ENCODE measurements at regions not wholly inside any gene's neighbourhood (a gene's known extent, or its start where the extent isn't known, plus 50 kb on each side); places are given as distances from the start of the nearest gene placed in this dataset.

DNA sequence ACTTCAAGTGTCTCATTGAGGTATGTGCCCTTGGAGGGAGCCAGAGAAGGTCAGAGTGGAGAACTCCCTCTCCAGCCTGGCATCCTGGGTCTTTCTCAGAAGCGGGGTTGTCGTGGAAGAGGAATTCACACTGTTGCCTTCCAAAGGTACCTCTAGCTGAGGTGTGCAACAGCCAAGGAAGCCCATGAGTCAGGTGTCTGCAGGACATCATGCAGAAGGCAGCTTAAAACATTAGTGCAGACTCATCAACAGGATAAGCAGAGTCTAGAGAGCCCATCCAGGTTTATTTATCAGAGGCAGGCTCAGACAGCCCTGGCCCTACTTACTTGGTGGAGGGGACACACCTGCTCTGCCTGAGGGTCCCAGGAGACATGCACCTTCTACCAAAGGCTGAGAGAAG is 95.6 kb upstream of the TPM1 start:
- no peak overlapping the region for H3K4me3 ChIP-seq (ENCODE audit: low read length)
- H3K36me3 ChIP-seq (ENCODE audit: control insufficient read depth, insufficient read depth, low read length), result no peaks in the 10 kb centered on the region
- H3K36me3 Mint-ChIP-seq (ENCODE audit: low read depth), result no peaks in the 10 kb centered on the region
- peaks cover 20% of the 10 kb centered on the region for H3K27me3 Mint-ChIP-seq (ENCODE audit: insufficient read depth)
- WGBS, 2 experiments (ENCODE audit: insufficient coverage in 1 of 2, insufficient read length in 1 of 2), result 91 to 93% methylated on average over 2 of the region's 2 CpGs
- TF ChIP-seq CTCF (conservative IDR thresholded peaks at IDR 0.05), result no peak
- no peak overlapping the region for H3K27ac Mint-ChIP-seq
- no peak overlapping the region for H3K27ac ChIP-seq (ENCODE audit: low read depth, low read length)
- no peak for DNase-seq
- no peak overlapping the region for H3K4me3 Mint-ChIP-seq
- no peaks in the 10 kb centered on the region for H3K9me3 Mint-ChIP-seq
- H3K4me1 Mint-ChIP-seq, result no peaks in the 10 kb centered on the region
- peaks cover 14% of the 10 kb centered on the region for H3K27me3 ChIP-seq (ENCODE audit: control insufficient read depth, insufficient read depth, low read length, poor library complexity, severe bottlenecking)
- no peaks in the 10 kb centered on the region for H3K4me1 ChIP-seq (ENCODE audit: control insufficient read depth, insufficient read depth, low read length)
- H3K9me3 ChIP-seq (ENCODE audit: control insufficient read depth, low read length), result no peaks in the 10 kb centered on the region
- H3K9ac ChIP-seq (ENCODE audit: extremely low read depth, low read length, poor library complexity, severe bottlenecking), result no peak overlapping the region

DNA sequence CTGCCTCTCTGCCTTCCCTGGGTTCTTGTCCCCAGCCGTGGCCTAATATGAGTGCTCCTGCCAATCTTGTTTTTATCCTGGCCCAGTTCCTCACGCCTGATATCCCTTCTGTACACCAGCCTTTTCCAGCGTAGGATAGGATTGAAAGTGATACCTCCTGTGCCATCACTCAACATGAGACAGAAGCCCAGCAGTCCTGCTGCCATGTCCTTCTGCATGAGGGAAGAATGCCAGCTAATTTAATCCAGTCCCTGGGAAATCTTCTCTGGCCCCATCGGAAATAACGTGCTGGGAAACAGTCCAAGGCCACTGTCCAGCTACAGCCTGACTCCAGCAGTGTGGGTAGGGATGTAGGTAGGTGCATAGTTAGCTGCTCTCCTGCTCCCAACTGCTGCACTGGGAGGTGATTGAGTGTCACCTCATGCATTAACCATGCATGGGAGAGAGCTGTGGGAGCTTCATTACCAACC is 92.0 kb upstream of the TPM1 start:
- no peaks in the 10 kb centered on the region for H3K4me1 ChIP-seq (ENCODE audit: control insufficient read depth, insufficient read depth, low read length)
- Mint-ChIP-seq H3K9me3 (no peaks in the 10 kb centered on the region), H3K27me3 (ENCODE audit: insufficient read depth) (peaks cover 29% of the 10 kb centered on the region), H3K36me3 (ENCODE audit: low read depth) (no peaks in the 10 kb centered on the region), H3K4me3 (no peak overlapping the region), H3K4me1 (no peaks in the 10 kb centered on the region), H3K27ac (no peak overlapping the region)
- no peak overlapping the region for H3K27ac ChIP-seq (ENCODE audit: low read depth, low read length)
- TF ChIP-seq CTCF (conservative IDR thresholded peaks at IDR 0.05), result no peak
- H3K9ac ChIP-seq (ENCODE audit: extremely low read depth, low read length, poor library complexity, severe bottlenecking), result no peak overlapping the region
- H3K36me3 ChIP-seq (ENCODE audit: control insufficient read depth, insufficient read depth, low read length), result no peaks in the 10 kb centered on the region
- no peaks in the 10 kb centered on the region for H3K9me3 ChIP-seq (ENCODE audit: control insufficient read depth, low read length)
- no peak for DNase-seq
- H3K4me3 ChIP-seq (ENCODE audit: low read length), result no peak overlapping the region
- WGBS, 2 experiments (ENCODE audit: insufficient coverage in 1 of 2, insufficient read length in 1 of 2), result 81 to 96% methylated on average over 3 to 5 of the region's 5 CpGs
- H3K27me3 ChIP-seq (ENCODE audit: control insufficient read depth, insufficient read depth, low read length, poor library complexity, severe bottlenecking), result peaks cover 14% of the 10 kb centered on the region

DNA sequence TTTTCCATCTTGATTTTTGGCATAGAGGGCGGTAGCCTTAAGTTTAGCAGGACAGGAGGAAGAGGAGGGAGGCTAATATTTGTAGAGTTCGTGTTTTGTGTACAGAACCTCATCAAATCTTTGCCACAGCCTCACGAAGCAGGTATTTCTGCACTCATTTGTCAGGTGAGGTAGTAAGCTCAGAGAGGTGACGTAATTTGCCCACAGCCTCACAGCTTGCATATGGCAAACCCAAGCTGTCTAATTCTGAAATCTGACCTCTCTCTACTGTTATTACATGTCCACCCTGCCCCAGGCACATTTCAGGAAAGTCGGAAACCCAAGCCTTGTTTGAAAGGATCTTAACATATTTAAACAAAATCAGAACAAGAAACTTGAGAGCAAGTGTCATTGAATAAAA is 91.1 kb upstream of the TPM1 start:
- peaks cover 26% of the 10 kb centered on the region for H3K27me3 Mint-ChIP-seq (ENCODE audit: insufficient read depth)
- H3K36me3 Mint-ChIP-seq (ENCODE audit: low read depth), result no peaks in the 10 kb centered on the region

More for the DNA sequence above, 91.1 kb upstream of the TPM1 start:
- H3K27me3 ChIP-seq (ENCODE audit: control insufficient read depth, insufficient read depth, low read length, poor library complexity, severe bottlenecking), result peaks cover 14% of the 10 kb centered on the region
- H3K4me1 Mint-ChIP-seq, result no peaks in the 10 kb centered on the region
- no peak overlapping the region for H3K4me3 Mint-ChIP-seq
- H3K36me3 ChIP-seq (ENCODE audit: control insufficient read depth, insufficient read depth, low read length), result no peaks in the 10 kb centered on the region
- no peaks in the 10 kb centered on the region for H3K9me3 Mint-ChIP-seq
- H3K27ac Mint-ChIP-seq, result no peak overlapping the region
- no peak overlapping the region for H3K4me3 ChIP-seq (ENCODE audit: low read length)
- no peak for DNase-seq
- H3K27ac ChIP-seq (ENCODE audit: low read depth, low read length), result no peak overlapping the region
- WGBS, 2 experiments (ENCODE audit: insufficient coverage in 1 of 2, insufficient read length in 1 of 2), result 90% methylated on average over 2 to 5 of the region's 5 CpGs
- H3K9me3 ChIP-seq (ENCODE audit: control insufficient read depth, low read length), result no peaks in the 10 kb centered on the region
- no peaks in the 10 kb centered on the region for H3K4me1 ChIP-seq (ENCODE audit: control insufficient read depth, insufficient read depth, low read length)
- H3K9ac ChIP-seq (ENCODE audit: extremely low read depth, low read length, poor library complexity, severe bottlenecking), result no peak overlapping the region
- TF ChIP-seq CTCF (conservative IDR thresholded peaks at IDR 0.05), result no peak

All from endodermal cell (in vitro differentiated cells).